GM19372 (cell line): ENCODE measurements at regions not wholly inside any gene's neighbourhood (a gene's known extent, or its start where the extent isn't known, plus 50 kb on each side); places are given as distances from the start of the nearest gene placed in this dataset.

Experiments
- ATAC-seq: cut with Tn5 transposase; IDR thresholded peaks from one replicate; pipeline ENCODE4 v1.9.1; 2021; ENCODE audit warnings: mild to moderate bottlenecking, low read depth, moderate library complexity; ENCODE audit not compliant: unreplicated experiment

DNA sequence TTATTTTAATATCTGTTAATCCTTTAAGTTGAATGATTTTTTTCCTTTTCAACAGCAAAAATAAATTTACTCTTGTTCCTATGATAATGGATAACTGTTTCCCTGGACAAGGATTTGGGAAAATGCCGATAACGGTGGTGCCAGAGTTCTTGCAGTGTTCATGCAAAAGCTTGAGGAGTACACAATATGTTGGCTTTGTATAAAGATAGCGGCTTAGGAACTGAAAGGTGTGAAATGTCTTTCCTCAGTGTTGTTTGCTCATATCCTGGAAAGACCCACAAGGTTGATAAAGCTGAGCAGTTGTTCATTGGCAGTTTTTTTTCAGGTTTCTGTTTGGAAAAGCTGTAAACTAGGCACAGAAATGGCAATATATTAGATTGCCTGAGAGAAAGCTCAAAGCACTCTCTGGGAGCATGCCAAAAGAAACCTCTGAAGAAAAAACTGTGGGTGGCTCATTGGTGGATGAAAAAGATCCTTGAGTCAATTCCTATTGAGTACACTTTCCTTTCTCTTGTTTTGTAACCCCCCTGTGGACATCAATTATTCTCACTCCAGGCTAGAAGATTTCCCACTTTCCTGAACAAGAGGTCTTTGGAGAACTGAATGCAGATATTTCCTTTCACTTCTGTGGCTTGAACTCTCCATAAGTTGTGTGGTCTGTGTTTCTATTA is 117.2 kb upstream of the RGMB start:
- ATAC-seq: no peak

- no peak for ATAC-seq
These were observed 116.7 kb upstream of the RGMB start for GRCh38 chr5:98656796-98657195.

- ATAC-seq: no peak
These were observed 115.9 kb upstream of the RGMB start for GRCh38 chr5:98657559-98657958.

DNA sequence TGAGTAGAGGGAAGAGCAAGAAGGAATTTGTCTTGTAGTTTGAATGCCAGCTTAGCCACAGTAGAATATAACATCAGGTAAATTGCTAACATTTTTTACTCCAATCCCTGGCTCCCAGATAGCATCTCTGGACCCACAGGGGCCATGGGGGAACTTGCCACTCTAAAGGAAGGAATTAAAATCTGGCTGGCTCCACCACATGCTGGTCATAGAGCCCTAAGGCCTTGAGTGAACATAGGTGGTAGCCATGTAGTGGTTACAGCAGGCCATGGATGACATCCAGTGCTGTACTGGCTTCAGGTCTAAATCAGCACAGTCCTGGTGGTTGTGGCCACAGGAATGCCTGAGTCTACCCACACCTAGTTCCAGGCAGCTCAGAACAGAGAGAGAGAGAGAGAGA is 109.9 kb upstream of the RGMB start:
- ATAC-seq: no peak

DNA sequence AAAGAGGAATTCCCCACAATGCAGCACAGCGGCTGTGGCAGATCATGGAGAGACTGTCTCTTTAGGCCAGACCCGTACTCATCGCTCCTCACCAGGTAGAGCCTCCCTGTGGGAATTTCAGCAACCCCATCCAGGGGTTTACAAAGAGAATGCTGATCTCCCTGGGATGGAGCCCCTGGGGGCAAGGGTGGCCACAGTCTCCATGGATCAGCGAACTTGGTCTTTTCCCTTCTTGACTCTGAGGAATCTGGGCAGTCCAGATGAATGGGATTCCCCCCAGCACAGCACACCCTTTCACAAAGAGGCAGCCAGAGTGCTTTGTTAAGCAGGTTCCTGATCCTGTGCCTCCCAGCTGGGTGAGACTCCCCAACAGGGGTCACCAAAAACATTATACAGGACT is 108.7 kb upstream of the RGMB start:
- ATAC-seq: no peak

DNA sequence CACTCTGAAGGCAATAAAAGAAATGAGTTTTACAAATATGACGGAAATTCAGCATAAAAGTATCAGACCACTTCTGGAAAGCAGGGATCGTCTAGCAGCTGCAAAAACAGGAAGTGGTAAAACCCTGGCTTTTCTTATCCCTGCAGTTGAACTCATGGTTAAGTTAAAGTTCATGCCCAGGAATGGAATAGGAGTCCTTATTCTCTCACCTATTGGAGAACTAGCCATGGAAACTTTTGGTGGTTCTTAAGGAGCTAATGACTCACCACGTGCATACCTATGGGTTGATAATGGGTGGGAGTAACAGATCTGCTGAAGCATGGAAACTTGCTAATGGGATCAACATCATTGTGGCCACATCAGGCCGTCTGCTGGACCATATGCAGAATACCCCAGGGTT is 93.5 kb upstream of the RGMB start:
- no peak for ATAC-seq

GRCh38 chr5:98690002-98690401 is 83.5 kb upstream of the RGMB start:
- ATAC-seq: no peak

- ATAC-seq: no peak
These were observed 78.6 kb upstream of the RGMB start for GRCh38 chr5:98694902-98695301.

DNA sequence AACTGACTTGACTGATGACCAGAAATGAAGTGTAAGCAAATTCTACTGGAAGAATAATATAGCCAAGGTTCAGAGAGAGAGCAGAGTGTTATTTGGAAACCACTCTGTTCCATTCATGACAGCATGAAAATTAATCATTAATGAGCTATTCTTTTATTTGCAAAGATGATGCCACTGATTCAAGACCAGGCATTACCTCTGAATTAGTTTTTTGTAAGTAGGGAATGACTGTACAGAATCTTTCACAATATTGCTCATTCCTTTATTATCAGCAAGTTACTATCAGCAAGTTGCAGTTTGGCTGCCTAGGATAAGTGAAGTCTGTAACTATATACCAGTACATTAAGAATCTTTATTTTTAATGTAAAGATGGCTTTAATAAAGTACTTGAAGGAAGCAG is 75.1 kb upstream of the RGMB start:
- ATAC-seq: no peak

- no peak for ATAC-seq
These were observed 72.7 kb upstream of the RGMB start for GRCh38 chr5:98700730-98701129.

- ATAC-seq: no peak
These were observed 67.6 kb upstream of the RGMB start for GRCh38 chr5:98705841-98706240.

DNA sequence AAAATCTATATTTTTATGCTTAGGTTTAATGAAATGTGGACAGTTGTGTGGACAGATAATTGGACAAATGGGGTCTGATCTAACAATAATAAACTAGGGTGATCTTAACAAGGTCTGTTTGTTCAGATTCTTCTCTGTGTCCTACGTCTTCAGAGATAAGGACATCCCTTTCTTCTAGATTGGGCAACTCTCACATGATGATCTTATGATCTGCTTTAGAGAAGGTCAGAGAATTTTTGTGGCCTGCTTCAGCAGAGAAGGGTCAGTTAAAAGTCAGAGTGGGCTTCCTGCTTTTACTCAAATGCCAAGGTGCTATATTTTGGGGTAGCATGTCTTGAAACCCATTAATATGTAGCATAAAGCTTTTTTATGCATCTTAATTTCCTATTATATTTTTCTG is 63.8 kb upstream of the RGMB start:
- ATAC-seq: no peak

- ATAC-seq: no peak
These were observed 60.4 kb upstream of the RGMB start for GRCh38 chr5:98713027-98713426.

DNA sequence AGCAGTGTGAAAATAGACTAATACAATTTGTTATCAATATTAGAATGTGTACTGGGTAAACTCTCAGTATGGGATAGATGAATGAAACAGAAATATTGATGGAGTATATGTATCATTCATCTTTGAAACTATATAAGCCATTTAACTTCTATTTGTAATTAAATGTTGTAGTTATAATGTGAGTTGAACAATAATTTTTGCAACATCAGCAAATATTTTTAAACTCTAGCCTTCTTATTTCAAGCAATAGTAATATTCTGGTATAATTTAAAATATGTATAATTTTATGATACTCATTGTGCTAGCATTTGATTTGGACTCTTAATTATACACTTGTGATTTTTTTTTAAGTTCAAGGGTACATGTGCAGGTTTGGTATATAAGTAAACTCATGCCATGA is 59.6 kb upstream of the RGMB start:
- no peak for ATAC-seq

- no peak for ATAC-seq
These were observed 58.7 kb upstream of the RGMB start for GRCh38 chr5:98714710-98715288.

GRCh38 chr5:98721231-98721928 is 52.1 kb upstream of the RGMB start:
- no peak for ATAC-seq

GRCh38 chr5:98722188-98722587 is 51.3 kb upstream of the RGMB start:
- no peak for ATAC-seq

DNA sequence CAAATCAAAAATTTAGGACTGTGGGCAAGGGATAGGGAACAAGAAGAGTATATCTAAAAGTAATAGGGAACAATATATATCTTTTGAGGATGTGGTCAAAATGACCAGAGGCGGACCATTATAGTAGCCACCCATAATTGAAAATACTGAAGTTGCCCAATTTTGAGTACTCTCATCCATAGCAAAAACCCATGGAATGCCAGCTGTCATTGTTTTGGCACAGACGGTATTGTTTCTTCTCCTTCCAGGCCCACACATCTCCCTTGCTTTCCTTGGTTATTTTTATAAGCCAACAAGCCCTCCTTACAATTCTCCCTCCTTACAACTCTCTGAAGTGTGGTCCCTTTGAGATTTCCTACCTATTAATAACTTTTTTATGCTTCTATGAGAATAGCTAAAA is 50.4 kb upstream of the RGMB start:
- ATAC-seq: no peak
